ENCODE measurements at regions not wholly inside any gene's neighbourhood (a gene's known extent, or its start where the extent isn't known, plus 50 kb on each side); places are given as distances from the start of the nearest gene placed in this dataset.

GRCh38 chr12:58548801-58549200 lies 371.5 kb downstream of the LRIG3 start:
- Histone ChIP-seq H3K36me3 (replicated peaks; ENCODE audit: low read depth, low read length) (no peaks in the 10 kb centered on the region), H4K20me1 (ENCODE audit: insufficient read depth, low read length) (no peaks in the 10 kb centered on the region), H3K9me3 (ENCODE audit: insufficient read depth, low read length) (no peaks in the 10 kb centered on the region), H3K79me2 (ENCODE audit: low read length) (no peaks in the 10 kb centered on the region), H3K27ac (ENCODE audit: low read length) (no peak overlapping the region), H3K4me2 (ENCODE audit: low read length) (no peak overlapping the region), H2AFZ (ENCODE audit: low read depth, low read length) (no peak overlapping the region), H3K9ac (ENCODE audit: low read length) (no peak overlapping the region), H3K4me3 (ENCODE audit: low read length) (no peak overlapping the region), H3K27me3 (ENCODE audit: low read depth, low read length) (no peaks in the 10 kb centered on the region), H3K4me1 (ENCODE audit: low read length) (no peaks in the 10 kb centered on the region)
- TF ChIP-seq EZH2phosphoT487 (IDR thresholded peaks at IDR 0.05; ENCODE audit: low read depth): no peak
- no peak for TF ChIP-seq CTCF (IDR thresholded peaks at IDR 0.05; ENCODE audit: low read depth, low read length)

GRCh38 chr12:58554522-58555157 lies 365.7 kb downstream of the LRIG3 start:
- no peaks in the 10 kb centered on the region for H4K20me1 ChIP-seq (ENCODE audit: insufficient read depth, low read length)
- H3K27ac ChIP-seq (ENCODE audit: low read length): no peak overlapping the region
- no peaks in the 10 kb centered on the region for H3K27me3 ChIP-seq (ENCODE audit: low read depth, low read length)
- no peaks in the 10 kb centered on the region for H3K4me1 ChIP-seq (ENCODE audit: low read length)
- no peak for TF ChIP-seq EZH2phosphoT487 (IDR thresholded peaks at IDR 0.05; ENCODE audit: low read depth)
- no peak for TF ChIP-seq CTCF (IDR thresholded peaks at IDR 0.05; ENCODE audit: low read depth, low read length)
- H3K79me2 ChIP-seq (ENCODE audit: low read length): no peaks in the 10 kb centered on the region
- no peak overlapping the region for H3K4me2 ChIP-seq (ENCODE audit: low read length)
- no peaks in the 10 kb centered on the region for H3K36me3 ChIP-seq (replicated peaks; ENCODE audit: low read depth, low read length)
- H3K4me3 ChIP-seq (ENCODE audit: low read length): no peak overlapping the region
- no peak overlapping the region for H3K9ac ChIP-seq (ENCODE audit: low read length)
- H2AFZ ChIP-seq (ENCODE audit: low read depth, low read length): no peak overlapping the region
- no peaks in the 10 kb centered on the region for H3K9me3 ChIP-seq (ENCODE audit: insufficient read depth, low read length)

- H4K20me1 ChIP-seq (ENCODE audit: insufficient read depth, low read length): no peaks in the 10 kb centered on the region
- TF ChIP-seq CTCF (IDR thresholded peaks at IDR 0.05; ENCODE audit: low read depth, low read length) (no peak), EZH2phosphoT487 (IDR thresholded peaks at IDR 0.05; ENCODE audit: low read depth) (no peak)
- H2AFZ ChIP-seq (ENCODE audit: low read depth, low read length): no peak overlapping the region
- H3K36me3 ChIP-seq (replicated peaks; ENCODE audit: low read depth, low read length): no peaks in the 10 kb centered on the region
- H3K4me2 ChIP-seq (ENCODE audit: low read length): no peak overlapping the region
- no peak overlapping the region for H3K4me3 ChIP-seq (ENCODE audit: low read length)
- no peak overlapping the region for H3K9ac ChIP-seq (ENCODE audit: low read length)
- no peak overlapping the region for H3K27ac ChIP-seq (ENCODE audit: low read length)
- H3K27me3 ChIP-seq (ENCODE audit: low read depth, low read length): no peaks in the 10 kb centered on the region
- H3K79me2 ChIP-seq (ENCODE audit: low read length): no peaks in the 10 kb centered on the region
- no peaks in the 10 kb centered on the region for H3K4me1 ChIP-seq (ENCODE audit: low read length)
- no peaks in the 10 kb centered on the region for H3K9me3 ChIP-seq (ENCODE audit: insufficient read depth, low read length)
Measured at GRCh38 chr12:58557171-58557570, 363.1 kb downstream of the LRIG3 start.

- no peak for TF ChIP-seq EZH2phosphoT487 (IDR thresholded peaks at IDR 0.05; ENCODE audit: low read depth)
- no peak for TF ChIP-seq CTCF (IDR thresholded peaks at IDR 0.05; ENCODE audit: low read depth, low read length)
- Histone ChIP-seq H3K36me3 (replicated peaks; ENCODE audit: low read depth, low read length) (no peaks in the 10 kb centered on the region), H3K4me2 (ENCODE audit: low read length) (no peak overlapping the region), H4K20me1 (ENCODE audit: insufficient read depth, low read length) (no peaks in the 10 kb centered on the region), H3K4me3 (ENCODE audit: low read length) (no peak overlapping the region), H2AFZ (ENCODE audit: low read depth, low read length) (no peak overlapping the region), H3K9me3 (ENCODE audit: insufficient read depth, low read length) (no peaks in the 10 kb centered on the region), H3K4me1 (ENCODE audit: low read length) (no peaks in the 10 kb centered on the region), H3K27me3 (ENCODE audit: low read depth, low read length) (no peaks in the 10 kb centered on the region), H3K27ac (ENCODE audit: low read length) (no peak overlapping the region), H3K79me2 (ENCODE audit: low read length) (no peaks in the 10 kb centered on the region), H3K9ac (ENCODE audit: low read length) (no peak overlapping the region)
Measured at GRCh38 chr12:58557661-58558060, 362.6 kb downstream of the LRIG3 start.
